ENCODE measurements at regions not wholly inside any gene's neighbourhood (a gene's known extent, or its start where the extent isn't known, plus 50 kb on each side); places are given as distances from the start of the nearest gene placed in this dataset.
"Not testable (repeated sequence)": the region's sequence is repeated elsewhere in the genome, so short reads cannot be mapped to it uniquely, and the experiment has no call there.

GRCh38 chr4:27075603-27076002 lies 215.0 kb downstream of the STIM2 start:
- H3K4me1 ChIP-seq (ENCODE audit: insufficient read depth, low read length); H2AFZ ChIP-seq (ENCODE audit: low read length); H3K9me3 ChIP-seq (ENCODE audit: low read depth, low read length); H4K20me1 ChIP-seq (ENCODE audit: insufficient read depth, low read length); H3K27ac ChIP-seq (ENCODE audit: low read depth, low read length); H3K27me3 ChIP-seq (ENCODE audit: insufficient read depth, low read length); H3K79me2 ChIP-seq (ENCODE audit: insufficient read depth, low read length); DNase-seq (ENCODE audit: insufficient read length, low spot score, missing footprints); H3K36me3 ChIP-seq (ENCODE audit: insufficient read depth, low read length); H3K4me2 ChIP-seq (ENCODE audit: insufficient read depth, low read length); H3K4me3 ChIP-seq (ENCODE audit: insufficient read depth, low read length): not testable (repeated sequence)

GRCh38 chr4:27078934-27079455 lies 218.4 kb downstream of the STIM2 start:
- H3K79me2 ChIP-seq (ENCODE audit: insufficient read depth, low read length): no peaks in the 10 kb centered on the region
- no peak overlapping the region for H3K4me2 ChIP-seq (ENCODE audit: insufficient read depth, low read length)
- H2AFZ ChIP-seq (ENCODE audit: low read length): no peak overlapping the region
- TF ChIP-seq CTCF (IDR thresholded peaks at IDR 0.05; ENCODE audit: extremely low read depth, low read depth, low read length): no peak
- H3K4me1 ChIP-seq (ENCODE audit: insufficient read depth, low read length): no peaks in the 10 kb centered on the region
- no peaks in the 10 kb centered on the region for H3K36me3 ChIP-seq (ENCODE audit: insufficient read depth, low read length)
- H3K4me3 ChIP-seq (ENCODE audit: insufficient read depth, low read length): no peak overlapping the region
- H3K27ac ChIP-seq (ENCODE audit: low read depth, low read length): no peak overlapping the region
- no peaks in the 10 kb centered on the region for H3K9me3 ChIP-seq (ENCODE audit: low read depth, low read length)
- no peaks in the 10 kb centered on the region for H3K27me3 ChIP-seq (ENCODE audit: insufficient read depth, low read length)
- DNase-seq (ENCODE audit: insufficient read length, low spot score, missing footprints): no peak
- H4K20me1 ChIP-seq (ENCODE audit: insufficient read depth, low read length): no peaks in the 10 kb centered on the region

DNA sequence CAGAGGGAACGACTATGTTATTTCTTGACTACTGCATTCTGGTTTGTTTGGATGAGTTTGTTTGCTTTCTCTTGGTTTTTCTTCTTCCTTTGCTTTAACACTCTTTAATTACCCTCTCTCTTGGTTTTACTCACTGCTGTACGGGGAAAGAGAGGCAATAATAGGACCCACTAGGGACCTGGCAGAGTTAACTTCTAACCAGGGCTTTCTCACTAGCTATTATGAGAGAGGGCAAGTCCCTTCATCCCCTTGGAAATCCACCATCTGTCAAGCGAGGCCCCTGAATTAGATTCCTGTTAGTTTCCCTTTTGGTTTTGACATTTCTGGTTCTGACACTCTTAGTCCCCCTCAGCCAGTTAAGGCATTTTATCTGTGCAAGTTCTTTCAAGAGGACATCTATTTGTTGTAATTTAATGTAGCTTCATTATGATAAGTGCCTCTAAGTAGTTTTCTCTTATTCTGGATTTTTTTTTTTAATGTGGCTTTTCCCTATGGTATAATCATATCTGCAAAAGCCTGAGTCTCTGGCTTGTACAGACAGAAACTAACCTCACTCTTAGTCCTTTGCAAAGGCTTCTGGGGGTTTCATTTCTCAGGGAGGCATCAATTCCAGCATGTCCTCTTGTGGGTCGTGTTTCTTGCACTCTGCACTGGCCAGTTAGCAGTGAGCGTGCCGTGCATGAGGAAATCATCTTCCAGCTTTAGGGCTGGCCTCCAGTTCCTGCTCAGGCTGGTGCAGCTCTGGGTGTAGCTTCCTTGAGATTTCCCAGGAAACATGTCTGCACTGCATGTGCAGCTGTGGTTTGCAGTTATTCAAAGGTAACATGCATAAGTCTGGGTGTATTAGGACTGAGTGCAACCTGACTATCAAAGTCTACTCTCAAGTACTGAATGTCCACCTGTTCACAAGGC lies 221.3 kb downstream of the STIM2 start:
- no peak for TF ChIP-seq CTCF (IDR thresholded peaks at IDR 0.05; ENCODE audit: extremely low read depth, low read depth, low read length)
- Histone ChIP-seq H3K4me3 (ENCODE audit: insufficient read depth, low read length) (no peak overlapping the region), H3K27ac (ENCODE audit: low read depth, low read length) (no peak overlapping the region), H2AFZ (ENCODE audit: low read length) (no peak overlapping the region), H3K4me2 (ENCODE audit: insufficient read depth, low read length) (no peak overlapping the region), H3K9me3 (ENCODE audit: low read depth, low read length) (no peaks in the 10 kb centered on the region), H3K79me2 (ENCODE audit: insufficient read depth, low read length) (no peaks in the 10 kb centered on the region), H4K20me1 (ENCODE audit: insufficient read depth, low read length) (no peaks in the 10 kb centered on the region), H3K27me3 (ENCODE audit: insufficient read depth, low read length) (peaks cover 5% of the 10 kb centered on the region), H3K36me3 (ENCODE audit: insufficient read depth, low read length) (no peaks in the 10 kb centered on the region), H3K4me1 (ENCODE audit: insufficient read depth, low read length) (no peaks in the 10 kb centered on the region)
- no peak for DNase-seq (ENCODE audit: insufficient read length, low spot score, missing footprints)

GRCh38 chr4:27082776-27083175 lies 222.1 kb downstream of the STIM2 start:
- Histone ChIP-seq H3K4me1 (ENCODE audit: insufficient read depth, low read length) (no peaks in the 10 kb centered on the region), H2AFZ (ENCODE audit: low read length) (no peak overlapping the region), H3K9me3 (ENCODE audit: low read depth, low read length) (no peaks in the 10 kb centered on the region), H3K4me2 (ENCODE audit: insufficient read depth, low read length) (no peak overlapping the region), H4K20me1 (ENCODE audit: insufficient read depth, low read length) (no peaks in the 10 kb centered on the region), H3K79me2 (ENCODE audit: insufficient read depth, low read length) (no peaks in the 10 kb centered on the region), H3K4me3 (ENCODE audit: insufficient read depth, low read length) (no peak overlapping the region), H3K36me3 (ENCODE audit: insufficient read depth, low read length) (no peaks in the 10 kb centered on the region), H3K27ac (ENCODE audit: low read depth, low read length) (no peak overlapping the region), H3K27me3 (ENCODE audit: insufficient read depth, low read length) (peaks cover 5% of the 10 kb centered on the region)
- no peak for DNase-seq (ENCODE audit: insufficient read length, low spot score, missing footprints)
- no peak for TF ChIP-seq CTCF (IDR thresholded peaks at IDR 0.05; ENCODE audit: extremely low read depth, low read depth, low read length)
